Skeletal muscle satellite cell (primary cell): ENCODE measurements at regions not wholly inside any gene's neighbourhood (a gene's known extent, or its start where the extent isn't known, plus 50 kb on each side); places are given as distances from the start of the nearest gene placed in this dataset. TPM values are rescaled to one million over a fixed set of nuclear protein-coding genes. Genes with fewer than 3 reads are reported as not detected.

Experiments used
- small RNA-seq: library from RNA; depleted of rRNA; stranded (forward); fragments of <200 nt; gene quantifications from one replicate; pipeline ENCODE3, GENCODE V24; 2012

Small RNAs in the stretch of these regions (small RNA-seq; reads per million reads assigned to genes)
- gene RF00157 (not detected), gene RNA5SP349 (not detected), gene RNU6-654P (not detected)
